ENCODE measurements at regions not wholly inside any gene's neighbourhood (a gene's known extent, or its start where the extent isn't known, plus 50 kb on each side); places are given as distances from the start of the nearest gene placed in this dataset.
"Not testable (repeated sequence)": the region's sequence is repeated elsewhere in the genome, so short reads cannot be mapped to it uniquely, and the experiment has no call there.

GRCh38 chr1:241447031-241447644 is 72.4 kb downstream of the FH start:
- TF ChIP-seq CTCF (IDR thresholded peaks at IDR 0.05): no peak
- Mint-ChIP-seq H3K27me3 (ENCODE audit: low read depth, poor library complexity) (peaks cover 4% of the 10 kb centered on the region), H3K27ac (no peak overlapping the region), H3K36me3 (ENCODE audit: low read depth) (no peaks in the 10 kb centered on the region), H3K4me3 (no peak overlapping the region), H3K9me3 (peaks cover 22% of the 10 kb centered on the region), H3K4me1 (no peaks in the 10 kb centered on the region)
- no peak for DNase-seq

GRCh38 chr1:241444836-241445235 is 74.7 kb downstream of the FH start:
- no peak overlapping the region for H3K27ac Mint-ChIP-seq
- no peak for TF ChIP-seq CTCF (IDR thresholded peaks at IDR 0.05)
- H3K4me1 Mint-ChIP-seq: no peaks in the 10 kb centered on the region
- no peak for DNase-seq
- H3K9me3 Mint-ChIP-seq: peaks cover 18% of the 10 kb centered on the region
- H3K36me3 Mint-ChIP-seq (ENCODE audit: low read depth): no peaks in the 10 kb centered on the region
- H3K27me3 Mint-ChIP-seq (ENCODE audit: low read depth, poor library complexity): peaks cover 4% of the 10 kb centered on the region
- no peak overlapping the region for H3K4me3 Mint-ChIP-seq

- Mint-ChIP-seq H3K36me3 (ENCODE audit: low read depth) (no peaks in the 10 kb centered on the region), H3K4me1 (no peaks in the 10 kb centered on the region), H3K4me3 (no peak overlapping the region), H3K27me3 (ENCODE audit: low read depth, poor library complexity) (peaks cover 4% of the 10 kb centered on the region), H3K9me3 (peaks cover 18% of the 10 kb centered on the region), H3K27ac (no peak overlapping the region)
- no peak for TF ChIP-seq CTCF (IDR thresholded peaks at IDR 0.05)
- DNase-seq: no peak
Observed at GRCh38 chr1:241443561-241443960, 76.0 kb downstream of the FH start.

GRCh38 chr1:241442686-241443085 is 76.9 kb downstream of the FH start:
- H3K36me3 Mint-ChIP-seq (ENCODE audit: low read depth): no peaks in the 10 kb centered on the region
- no peak for DNase-seq
- no peak overlapping the region for H3K4me3 Mint-ChIP-seq
- TF ChIP-seq CTCF (IDR thresholded peaks at IDR 0.05): no peak
- H3K9me3 Mint-ChIP-seq: peaks cover 18% of the 10 kb centered on the region
- H3K27me3 Mint-ChIP-seq (ENCODE audit: low read depth, poor library complexity): peaks cover 4% of the 10 kb centered on the region
- no peaks in the 10 kb centered on the region for H3K4me1 Mint-ChIP-seq
- no peak overlapping the region for H3K27ac Mint-ChIP-seq

GRCh38 chr1:241440904-241441303 is 78.7 kb downstream of the FH start:
- H3K9me3 Mint-ChIP-seq: peaks cover 13% of the 10 kb centered on the region
- H3K4me1 Mint-ChIP-seq: no peaks in the 10 kb centered on the region
- H3K27ac Mint-ChIP-seq: no peak overlapping the region
- no peaks in the 10 kb centered on the region for H3K36me3 Mint-ChIP-seq (ENCODE audit: low read depth)
- peaks cover 8% of the 10 kb centered on the region for H3K27me3 Mint-ChIP-seq (ENCODE audit: low read depth, poor library complexity)
- TF ChIP-seq CTCF (IDR thresholded peaks at IDR 0.05): no peak
- DNase-seq: no peak
- H3K4me3 Mint-ChIP-seq: no peak overlapping the region

- H3K27me3 Mint-ChIP-seq (ENCODE audit: low read depth, poor library complexity); H3K27ac Mint-ChIP-seq; H3K4me3 Mint-ChIP-seq; H3K36me3 Mint-ChIP-seq (ENCODE audit: low read depth); DNase-seq; H3K4me1 Mint-ChIP-seq: not testable (repeated sequence)
- H3K9me3 Mint-ChIP-seq: peaks cover 20% of the 10 kb centered on the region
Observed at GRCh38 chr1:241438686-241439085, 80.9 kb downstream of the FH start.

All from nephron progenitor cell (in vitro differentiated cells).